Thymus (tissue), 11 donors: ENCODE measurements at regions not wholly inside any gene's neighbourhood (a gene's known extent, or its start where the extent isn't known, plus 50 kb on each side); places are given as distances from the start of the nearest gene placed in this dataset.
"Not testable (repeated sequence)": the region's sequence is repeated elsewhere in the genome, so short reads cannot be mapped to it uniquely, and the experiment has no call there.

Experiments used
- DNase-seq, 9 donors: peaks; one replicate each; pipeline ENCODE4 v3.0.0-alpha.2; 2013; ENCODE audit warnings: low spot score in 9 of 9, low read depth in 6 of 9, missing footprints in 1 of 9
- H3K27ac ChIP-seq, 2 donors: one replicate each; pipeline ENCODE4 v1.5.1; 2013; ENCODE audit warnings: control low read depth in 1 of 2, low read depth in 1 of 2, low read length in 1 of 2, mild to moderate bottlenecking in 1 of 2, moderate library complexity in 1 of 2
- H3K27me3 ChIP-seq, 2 donors: one replicate each; pipeline ENCODE4 v1.5.1; 2013; ENCODE audit warnings: low read length in 1 of 2; ENCODE audit not compliant: control insufficient read depth in 2 of 2, insufficient read depth in 1 of 2
- H3K36me3 ChIP-seq, 2 donors: one replicate each; pipeline ENCODE4 v1.5.1; 2013; ENCODE audit warnings: low read length in 1 of 2, mild to moderate bottlenecking in 1 of 2, moderate library complexity in 1 of 2; ENCODE audit not compliant: control insufficient read depth in 2 of 2, insufficient read depth in 2 of 2
- H3K4me1 ChIP-seq, 2 donors: one replicate each; pipeline ENCODE4 v1.5.1; 2013; ENCODE audit warnings: low read length in 2 of 2; ENCODE audit not compliant: control insufficient read depth in 2 of 2, insufficient read depth in 2 of 2
- H3K4me3 ChIP-seq, 2 donors: one replicate each; pipeline ENCODE4 v1.5.1; 2013; ENCODE audit warnings: low read length in 2 of 2, control low read depth in 1 of 2, mild to moderate bottlenecking in 1 of 2
- H3K9me3 ChIP-seq, 2 donors: one replicate each; pipeline ENCODE4 v1.5.1; 2013; ENCODE audit warnings: low read length in 1 of 2, mild to moderate bottlenecking in 1 of 2; ENCODE audit not compliant: control insufficient read depth in 2 of 2, insufficient read depth in 1 of 2
- whole genome bisulfite sequencing: extraction: QIAGEN DNeasy Blood & Tissue Kit; methylation state at CpG from one replicate; pipeline ENCODE4 v1.1.7; 2013; 5-methylcytosine and 5-hydroxymethylcytosine counted together
- donor health status: healthy.

DNA sequence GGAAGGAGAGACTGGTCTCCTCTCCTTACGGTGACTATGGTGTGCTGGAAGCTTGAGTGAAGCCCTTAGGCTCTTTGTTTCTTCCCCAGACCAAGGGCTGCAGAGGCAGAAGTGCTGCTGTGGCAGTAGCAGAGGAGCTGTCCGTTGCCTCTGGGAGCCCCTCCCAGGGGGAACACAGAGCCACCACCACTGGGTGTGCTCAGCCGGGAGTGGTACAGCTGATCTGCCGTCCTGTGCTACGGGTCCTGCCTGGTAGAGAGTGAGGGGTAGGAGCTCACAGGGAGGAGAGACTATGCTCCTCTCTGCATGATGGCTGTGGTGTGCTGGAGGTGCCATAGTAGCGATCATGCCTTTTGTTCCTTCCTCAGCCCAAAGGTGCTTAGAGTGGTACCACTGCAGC is 318.7 kb downstream of the DOK5 start:
- Histone ChIP-seq H3K4me3 (no peak overlapping the region), H3K27ac (no peak overlapping the region), H3K9me3 (no peaks in the 10 kb centered on the region), H3K4me1 (no peaks in the 10 kb centered on the region), H3K36me3 (no peaks in the 10 kb centered on the region), H3K27me3 (no peaks in the 10 kb centered on the region)
- 89% methylated on average over 6 of the region's 6 CpGs for WGBS
- DNase-seq = no peak

- Histone ChIP-seq H3K9me3 (no peaks in the 10 kb centered on the region), H3K36me3 (no peaks in the 10 kb centered on the region), H3K4me1 (no peaks in the 10 kb centered on the region), H3K27ac (no peak overlapping the region), H3K27me3 (no peaks in the 10 kb centered on the region), H3K4me3 (no peak overlapping the region)
- WGBS = 86% methylated on average over 9 of the region's 9 CpGs
- no peak for DNase-seq
Measured at GRCh38 chr20:54793291-54793992, 318.0 kb downstream of the DOK5 start.

DNA sequence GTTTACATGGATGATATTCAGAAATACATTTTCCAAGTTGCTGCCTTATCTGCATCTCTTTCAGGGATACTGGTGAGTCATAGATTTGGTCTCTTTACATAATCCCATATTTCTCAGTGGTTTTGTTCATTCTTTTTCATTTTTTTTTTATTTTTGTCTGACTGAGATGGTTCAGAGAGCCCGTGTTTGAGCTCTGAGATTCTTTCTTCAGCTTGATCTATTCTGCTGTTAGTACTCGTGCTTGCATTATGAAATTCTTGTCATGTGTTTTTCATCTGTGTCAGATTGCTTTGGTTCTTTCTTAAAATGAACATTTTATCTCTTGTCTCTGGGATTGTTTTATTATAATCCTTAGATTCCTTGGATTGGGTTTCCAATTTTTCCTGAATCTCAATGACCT is 317.3 kb downstream of the DOK5 start:
- Histone ChIP-seq H3K4me1 (no peaks in the 10 kb centered on the region), H3K27me3 (no peaks in the 10 kb centered on the region), H3K36me3 (no peaks in the 10 kb centered on the region), H3K27ac (no peak overlapping the region), H3K9me3 (no peaks in the 10 kb centered on the region), H3K4me3 (no peak overlapping the region)
- WGBS = 91% methylated on average over 2 of the region's 2 CpGs
- no peak for DNase-seq

DNA sequence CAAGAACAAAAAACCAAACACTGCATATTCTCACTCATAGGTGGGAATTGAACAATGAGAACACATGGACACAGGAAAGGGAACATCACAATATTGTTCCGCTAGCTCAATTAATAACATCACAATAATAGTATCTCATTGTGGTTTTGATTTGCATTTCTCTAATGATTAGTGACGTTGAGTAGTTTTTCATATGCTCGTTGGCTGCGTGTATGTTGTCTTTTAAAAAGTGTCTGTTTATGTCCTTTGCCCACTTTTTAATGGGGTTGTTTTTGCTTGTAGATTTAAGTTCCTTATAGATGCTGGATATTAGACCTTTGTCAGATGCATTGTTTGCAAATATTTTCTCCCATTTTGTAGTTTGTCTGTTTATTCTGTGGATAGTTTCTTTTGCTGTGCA is 312.9 kb downstream of the DOK5 start:
- not testable (repeated sequence) for H3K4me1 ChIP-seq, H3K4me3 ChIP-seq, H3K36me3 ChIP-seq, H3K9me3 ChIP-seq, DNase-seq, H3K27ac ChIP-seq, H3K27me3 ChIP-seq
- WGBS = 96% methylated on average over 4 of the region's 4 CpGs

- not testable (repeated sequence) for H3K9me3 ChIP-seq, H3K4me1 ChIP-seq, DNase-seq, H3K4me3 ChIP-seq, H3K27ac ChIP-seq, H3K27me3 ChIP-seq, H3K36me3 ChIP-seq
- WGBS = 96% methylated on average over 9 of the region's 9 CpGs
Measured at GRCh38 chr20:54782758-54783157, 307.4 kb downstream of the DOK5 start.

DNA sequence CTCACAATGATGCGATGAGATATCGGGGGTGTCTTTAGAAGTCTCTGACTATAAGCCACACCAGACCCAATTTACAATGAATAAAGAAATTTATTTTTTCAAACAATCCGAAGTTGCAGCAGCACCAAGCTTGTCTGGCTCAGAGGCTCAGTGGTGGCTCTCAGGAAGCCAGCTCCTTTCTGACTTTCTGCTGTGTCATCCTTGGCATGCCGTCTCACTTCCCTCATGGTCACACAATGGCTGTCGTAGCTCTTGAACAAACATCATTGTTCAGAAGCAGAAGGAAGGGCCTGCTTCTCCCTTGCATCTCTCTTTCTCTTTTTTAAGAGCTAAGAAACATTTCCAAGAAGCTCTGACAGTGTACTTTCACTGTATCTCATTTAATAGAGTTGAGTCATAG is 299.0 kb downstream of the DOK5 start:
- Histone ChIP-seq H3K4me3 (no peak overlapping the region), H3K27me3 (no peaks in the 10 kb centered on the region), H3K27ac (no peak overlapping the region), H3K36me3 (no peaks in the 10 kb centered on the region), H3K9me3 (no peaks in the 10 kb centered on the region), H3K4me1 (no peaks in the 10 kb centered on the region)
- no peak for DNase-seq
- 57% methylated on average over 5 of the region's 5 CpGs for WGBS

- DNase-seq = no peak
- Histone ChIP-seq H3K4me3 (no peak overlapping the region), H3K27ac (no peak overlapping the region), H3K27me3 (no peaks in the 10 kb centered on the region), H3K36me3 (no peaks in the 10 kb centered on the region), H3K9me3 (no peaks in the 10 kb centered on the region), H3K4me1 (no peaks in the 10 kb centered on the region)
- WGBS = 95% methylated on average over 8 of the region's 8 CpGs
Measured at GRCh38 chr20:54773643-54774000, 298.2 kb downstream of the DOK5 start.

DNA sequence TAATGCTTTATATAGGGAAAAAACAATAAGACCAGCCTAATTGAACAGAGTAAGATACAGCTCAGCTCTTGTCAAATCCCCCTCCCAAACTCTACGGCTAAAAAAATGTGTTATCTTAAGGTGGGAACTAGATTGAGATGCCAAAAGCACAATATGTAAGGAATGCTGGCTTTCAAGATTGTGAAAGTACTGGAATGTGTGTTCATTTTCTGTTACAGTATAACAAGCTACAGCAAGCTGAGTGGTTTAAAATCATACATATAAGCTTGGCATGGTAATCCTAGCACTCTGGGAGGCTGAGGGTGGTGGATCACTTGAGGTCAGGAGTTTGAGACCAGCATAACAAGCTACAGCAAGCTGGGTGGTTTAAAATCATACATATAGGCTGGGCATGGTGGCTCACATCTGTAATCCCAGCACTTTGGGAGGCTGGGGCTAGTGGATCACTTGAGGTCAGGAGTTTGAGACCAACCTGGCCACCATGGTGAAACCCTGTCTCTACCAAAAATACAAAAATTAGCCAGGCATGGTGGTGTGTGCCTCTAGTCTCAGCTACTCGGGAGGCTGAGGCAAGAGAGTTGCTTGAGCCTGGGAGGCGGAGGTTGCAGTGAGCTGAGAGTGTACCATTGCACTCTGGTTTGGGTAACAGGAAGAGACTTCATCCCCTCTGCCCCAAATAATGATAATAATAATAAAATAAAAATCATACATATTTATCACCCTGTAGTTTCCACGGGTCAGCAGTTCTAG is 297.7 kb downstream of the DOK5 start:
- H3K36me3 ChIP-seq = no peaks in the 10 kb centered on the region
- no peak overlapping the region for H3K4me3 ChIP-seq
- no peaks in the 10 kb centered on the region for H3K9me3 ChIP-seq
- WGBS = 91% methylated on average over 4 of the region's 4 CpGs
- no peak overlapping the region for H3K27ac ChIP-seq
- no peaks in the 10 kb centered on the region for H3K27me3 ChIP-seq
- DNase-seq = no peak
- H3K4me1 ChIP-seq = no peaks in the 10 kb centered on the region

DNA sequence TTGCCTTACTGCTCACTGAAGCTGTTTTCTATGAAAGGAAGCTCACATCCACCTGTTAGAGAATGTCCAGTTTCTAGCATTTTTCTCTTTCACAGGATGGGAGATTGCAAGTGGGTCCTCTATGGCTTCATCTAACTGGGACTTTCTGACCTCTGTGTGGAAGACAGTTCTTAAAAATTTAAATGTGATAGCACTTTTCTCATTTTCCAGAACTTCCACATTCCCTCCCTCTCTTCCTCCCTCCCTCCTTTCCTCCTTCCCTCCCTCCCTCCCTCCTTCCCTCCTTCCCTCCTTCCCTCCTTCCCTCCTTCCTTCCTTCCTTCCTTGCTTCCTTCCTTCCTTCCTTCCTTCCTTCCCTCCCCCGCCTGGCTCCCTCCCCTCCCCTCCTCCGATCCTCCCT is 291.1 kb downstream of the DOK5 start:
- 83% methylated on average over 2 of the region's 2 CpGs for WGBS
- Histone ChIP-seq H3K27me3 (no peaks in the 10 kb centered on the region), H3K36me3 (no peaks in the 10 kb centered on the region), H3K27ac (no peak overlapping the region), H3K4me3 (no peak overlapping the region), H3K4me1 (no peaks in the 10 kb centered on the region), H3K9me3 (no peaks in the 10 kb centered on the region)
- DNase-seq = no peak
